GM23338 (cell line): ENCODE measurements at regions not wholly inside any gene's neighbourhood (a gene's known extent, or its start where the extent isn't known, plus 50 kb on each side); places are given as distances from the start of the nearest gene placed in this dataset.

ENCODE experiments used
- ATAC-seq: fragments of 200-7000 bp; cut with Tn5 transposase; 3 replicates; pipeline ENCODE4 v1.9.1; 2020
- DNase-seq: peaks from one replicate; pipeline ENCODE4 v3.0.0-alpha.2; 2015; ENCODE audit warnings: low spot score
- H2AFZ ChIP-seq: fragments of 200-600 bp; sonication (generic); 2 replicates; pipeline ENCODE4 v1.8.0; 2016; ENCODE audit warnings: antibody characterized with exemption, mild to moderate bottlenecking, moderate library complexity
- H3F3A ChIP-seq: fragments of 200-600 bp; sonication (generic); replicated peaks from 2 replicates; pipeline ENCODE4 v1.8.0; 2017; ENCODE audit warnings: antibody characterized with exemption, mixed run types, low read depth
- H3K27ac ChIP-seq: fragments of 200-600 bp; sonication (generic); 2 replicates; pipeline ENCODE4 v1.6.1; 2016; ENCODE audit warnings: low read depth
- H3K27me3 ChIP-seq: fragments of 200-600 bp; sonication (generic); 2 replicates; pipeline ENCODE4 v1.8.0; 2016; ENCODE audit warnings: mild to moderate bottlenecking, mixed run types, moderate library complexity; ENCODE audit not compliant: insufficient read depth
- H3K36me3 ChIP-seq: fragments of 200-600 bp; sonication (generic); 2 replicates; pipeline ENCODE4 v1.8.0; 2016; ENCODE audit warnings: mild to moderate bottlenecking; ENCODE audit not compliant: insufficient read depth
- H3K4me1 ChIP-seq: fragments of 200-600 bp; sonication (generic); 2 replicates; pipeline ENCODE4 v1.8.0; 2016; ENCODE audit warnings: mild to moderate bottlenecking, moderate library complexity; ENCODE audit not compliant: insufficient read depth
- H3K4me2 ChIP-seq: fragments of 200-600 bp; sonication (generic); 2 replicates; pipeline ENCODE4 v1.7.1; 2017; ENCODE audit warnings: mixed run types
- H3K4me3 ChIP-seq: fragments of 200-600 bp; sonication (generic); 2 replicates; pipeline ENCODE4 v1.6.1; 2016; ENCODE audit warnings: mixed run types
- H3K79me2 ChIP-seq: fragments of 200-600 bp; sonication (generic); replicated peaks from 2 replicates; pipeline ENCODE4 v1.8.0; 2017; ENCODE audit warnings: mild to moderate bottlenecking; ENCODE audit not compliant: insufficient read depth
- H3K9me2 ChIP-seq: fragments of 200-600 bp; sonication (generic); 2 replicates; pipeline ENCODE4 v1.8.0; 2017; ENCODE audit not compliant: insufficient read depth
- H4K20me1 ChIP-seq: fragments of 200-600 bp; sonication (generic); replicated peaks from 2 replicates; pipeline ENCODE4 v1.8.0; 2017; ENCODE audit warnings: mild to moderate bottlenecking; ENCODE audit not compliant: insufficient read depth
- H3K27ac Mint-ChIP-seq: 2 replicates; pipeline ENCODE4 v1.8.0; 2020; ENCODE audit warnings: inconsistent platforms, mild to moderate bottlenecking, moderate library complexity, mixed read lengths
- H3K27me3 Mint-ChIP-seq: 3 replicates; pipeline ENCODE4 v1.8.0; 2022; ENCODE audit warnings: low read depth, mild to moderate bottlenecking, moderate library complexity, mixed read lengths, inconsistent platforms; ENCODE audit not compliant: insufficient read depth, poor library complexity
- H3K36me3 Mint-ChIP-seq: 3 replicates; pipeline ENCODE4 v1.8.0; 2021; ENCODE audit warnings: low read depth, mild to moderate bottlenecking, inconsistent platforms, moderate library complexity, mixed read lengths
- H3K4me1 Mint-ChIP-seq: 3 replicates; pipeline ENCODE4 v1.8.0; 2020; ENCODE audit warnings: mild to moderate bottlenecking, inconsistent platforms, mixed read lengths
- H3K4me3 Mint-ChIP-seq: 3 replicates; pipeline ENCODE4 v1.8.0; 2021; ENCODE audit warnings: moderate library complexity, mild to moderate bottlenecking, inconsistent platforms, mixed read lengths
- H3K9me3 Mint-ChIP-seq: 3 replicates; pipeline ENCODE4 v1.8.0; 2020; ENCODE audit warnings: moderate library complexity, mild to moderate bottlenecking, inconsistent platforms, mixed read lengths
- CREB1 ChIP-seq: fragments of 250-450 bp; sonication (Bioruptor Pico); IDR thresholded peaks from 2 replicates; pipeline ENCODE4 v1.5.0; 2020; ENCODE audit warnings: low read depth, mild to moderate bottlenecking, moderate library complexity
- EZH2 ChIP-seq: fragments of 200-600 bp; sonication (generic); IDR thresholded peaks from one replicate; pipeline ENCODE4 v1.8.0; 2017; ENCODE audit warnings: antibody characterized with exemption, mild to moderate bottlenecking, low read depth; ENCODE audit not compliant: unreplicated experiment
- EZH2phosphoT487 ChIP-seq: fragments of 200-600 bp; sonication (generic); IDR thresholded peaks from one replicate; pipeline ENCODE4 v1.8.1; 2018; ENCODE audit warnings: antibody characterized with exemption; ENCODE audit not compliant: unreplicated experiment
- JUNB ChIP-seq: IDR thresholded peaks from one replicate; pipeline ENCODE4 v1.6.1; 2016; ENCODE audit warnings: antibody characterized with exemption; ENCODE audit not compliant: unreplicated experiment
- NANOG ChIP-seq: IDR thresholded peaks from 2 replicates; pipeline ENCODE4 v1.6.1; 2016; ENCODE audit warnings: antibody characterized with exemption, borderline replicate concordance
- POLR2AphosphoS5 ChIP-seq: IDR thresholded peaks from 2 replicates; pipeline ENCODE4 v1.6.1; 2016; ENCODE audit warnings: antibody characterized with exemption, low read depth
- ZNF114 ChIP-seq: fragments of 250-450 bp; sonication (Bioruptor Pico); IDR thresholded peaks from 2 replicates; pipeline ENCODE4 v1.5.0; 2020; ENCODE audit warnings: mild to moderate bottlenecking, moderate library complexity
- TF ChIP-seq, protein P1 (sequence below), 2 experiments: fragments of 200-600 bp in 1 of 2; sonication (generic) in 1 of 2; conservative IDR thresholded peaks; 2 replicates each; pipeline versions ENCODE4 v1.5.1 to v1.6.1; 2016 to 2017; ENCODE audit warnings: antibody characterized with exemption in 2 of 2, low read depth in 2 of 2, mild to moderate bottlenecking in 2 of 2, moderate library complexity in 1 of 2
- TF ChIP-seq, protein P2 (sequence below): IDR thresholded peaks from 2 replicates; pipeline ENCODE4 v1.6.1; 2016; ENCODE audit warnings: antibody characterized with exemption
- TF ChIP-seq, protein P3 (sequence below): IDR thresholded peaks from one replicate; pipeline ENCODE4 v1.6.1; 2018; ENCODE audit warnings: antibody characterized with exemption; ENCODE audit not compliant: unreplicated experiment

DNA sequence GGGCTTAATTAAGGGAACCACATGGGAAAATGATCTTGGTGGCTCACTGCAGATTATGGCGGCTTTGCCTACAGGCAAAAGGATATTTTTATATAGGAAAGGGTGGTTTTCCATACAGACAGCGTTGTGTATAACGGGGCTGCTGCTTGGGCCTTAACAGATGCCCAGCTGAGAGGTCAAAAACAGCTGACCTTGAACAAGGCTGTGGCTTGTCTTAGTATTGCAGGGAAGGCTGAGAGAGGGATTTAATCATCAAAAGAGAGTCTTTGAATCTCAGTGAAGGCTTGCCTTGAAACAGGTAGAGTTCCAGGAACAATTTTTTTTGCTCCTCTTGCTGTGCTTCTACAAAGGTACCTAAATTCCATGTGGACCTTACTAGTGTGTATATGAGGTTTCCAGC lies 301.6 kb upstream of the C11orf87 start:
- H3K9me3 Mint-ChIP-seq = no peaks in the 10 kb centered on the region
- Histone ChIP-seq H3K36me3 (no peaks in the 10 kb centered on the region), H2AFZ (peak overlapping the region; percentile 59; the same call in 1 of the 2 replicates), H3K4me1 (peaks cover 22% of the 10 kb centered on the region), H3K27me3 (no peaks in the 10 kb centered on the region), H3K4me2 (no peak overlapping the region), H3F3A (no peaks in the 10 kb centered on the region), H3K27ac (no peak overlapping the region), H3K79me2 (no peaks in the 10 kb centered on the region), H3K4me3 (no peak overlapping the region), H4K20me1 (no peaks in the 10 kb centered on the region), H3K9me2 (no peaks in the 10 kb centered on the region)
- DNase-seq (peak; percentile 22), ATAC-seq (peak; percentile 53)
- H3K27me3 Mint-ChIP-seq = peaks cover 4% of the 10 kb centered on the region
- H3K4me3 Mint-ChIP-seq = no peak overlapping the region
- no peaks in the 10 kb centered on the region for H3K36me3 Mint-ChIP-seq
- H3K27ac Mint-ChIP-seq = no peak overlapping the region
- TF ChIP-seq, protein P1, sequence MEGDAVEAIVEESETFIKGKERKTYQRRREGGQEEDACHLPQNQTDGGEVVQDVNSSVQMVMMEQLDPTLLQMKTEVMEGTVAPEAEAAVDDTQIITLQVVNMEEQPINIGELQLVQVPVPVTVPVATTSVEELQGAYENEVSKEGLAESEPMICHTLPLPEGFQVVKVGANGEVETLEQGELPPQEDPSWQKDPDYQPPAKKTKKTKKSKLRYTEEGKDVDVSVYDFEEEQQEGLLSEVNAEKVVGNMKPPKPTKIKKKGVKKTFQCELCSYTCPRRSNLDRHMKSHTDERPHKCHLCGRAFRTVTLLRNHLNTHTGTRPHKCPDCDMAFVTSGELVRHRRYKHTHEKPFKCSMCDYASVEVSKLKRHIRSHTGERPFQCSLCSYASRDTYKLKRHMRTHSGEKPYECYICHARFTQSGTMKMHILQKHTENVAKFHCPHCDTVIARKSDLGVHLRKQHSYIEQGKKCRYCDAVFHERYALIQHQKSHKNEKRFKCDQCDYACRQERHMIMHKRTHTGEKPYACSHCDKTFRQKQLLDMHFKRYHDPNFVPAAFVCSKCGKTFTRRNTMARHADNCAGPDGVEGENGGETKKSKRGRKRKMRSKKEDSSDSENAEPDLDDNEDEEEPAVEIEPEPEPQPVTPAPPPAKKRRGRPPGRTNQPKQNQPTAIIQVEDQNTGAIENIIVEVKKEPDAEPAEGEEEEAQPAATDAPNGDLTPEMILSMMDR (conservative IDR thresholded peaks at IDR 0.05; ENCODE audit: low read depth in 2 of 2) = no peak
- TF ChIP-seq, protein P2, sequence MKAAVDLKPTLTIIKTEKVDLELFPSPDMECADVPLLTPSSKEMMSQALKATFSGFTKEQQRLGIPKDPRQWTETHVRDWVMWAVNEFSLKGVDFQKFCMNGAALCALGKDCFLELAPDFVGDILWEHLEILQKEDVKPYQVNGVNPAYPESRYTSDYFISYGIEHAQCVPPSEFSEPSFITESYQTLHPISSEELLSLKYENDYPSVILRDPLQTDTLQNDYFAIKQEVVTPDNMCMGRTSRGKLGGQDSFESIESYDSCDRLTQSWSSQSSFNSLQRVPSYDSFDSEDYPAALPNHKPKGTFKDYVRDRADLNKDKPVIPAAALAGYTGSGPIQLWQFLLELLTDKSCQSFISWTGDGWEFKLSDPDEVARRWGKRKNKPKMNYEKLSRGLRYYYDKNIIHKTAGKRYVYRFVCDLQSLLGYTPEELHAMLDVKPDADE = no peak
- TF ChIP-seq EZH2 = no peak
- TF ChIP-seq, protein P3, sequence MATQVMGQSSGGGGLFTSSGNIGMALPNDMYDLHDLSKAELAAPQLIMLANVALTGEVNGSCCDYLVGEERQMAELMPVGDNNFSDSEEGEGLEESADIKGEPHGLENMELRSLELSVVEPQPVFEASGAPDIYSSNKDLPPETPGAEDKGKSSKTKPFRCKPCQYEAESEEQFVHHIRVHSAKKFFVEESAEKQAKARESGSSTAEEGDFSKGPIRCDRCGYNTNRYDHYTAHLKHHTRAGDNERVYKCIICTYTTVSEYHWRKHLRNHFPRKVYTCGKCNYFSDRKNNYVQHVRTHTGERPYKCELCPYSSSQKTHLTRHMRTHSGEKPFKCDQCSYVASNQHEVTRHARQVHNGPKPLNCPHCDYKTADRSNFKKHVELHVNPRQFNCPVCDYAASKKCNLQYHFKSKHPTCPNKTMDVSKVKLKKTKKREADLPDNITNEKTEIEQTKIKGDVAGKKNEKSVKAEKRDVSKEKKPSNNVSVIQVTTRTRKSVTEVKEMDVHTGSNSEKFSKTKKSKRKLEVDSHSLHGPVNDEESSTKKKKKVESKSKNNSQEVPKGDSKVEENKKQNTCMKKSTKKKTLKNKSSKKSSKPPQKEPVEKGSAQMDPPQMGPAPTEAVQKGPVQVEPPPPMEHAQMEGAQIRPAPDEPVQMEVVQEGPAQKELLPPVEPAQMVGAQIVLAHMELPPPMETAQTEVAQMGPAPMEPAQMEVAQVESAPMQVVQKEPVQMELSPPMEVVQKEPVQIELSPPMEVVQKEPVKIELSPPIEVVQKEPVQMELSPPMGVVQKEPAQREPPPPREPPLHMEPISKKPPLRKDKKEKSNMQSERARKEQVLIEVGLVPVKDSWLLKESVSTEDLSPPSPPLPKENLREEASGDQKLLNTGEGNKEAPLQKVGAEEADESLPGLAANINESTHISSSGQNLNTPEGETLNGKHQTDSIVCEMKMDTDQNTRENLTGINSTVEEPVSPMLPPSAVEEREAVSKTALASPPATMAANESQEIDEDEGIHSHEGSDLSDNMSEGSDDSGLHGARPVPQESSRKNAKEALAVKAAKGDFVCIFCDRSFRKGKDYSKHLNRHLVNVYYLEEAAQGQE = no peak
- TF ChIP-seq ZNF114 = no peak
- TF ChIP-seq POLR2AphosphoS5 = no peak
- TF ChIP-seq EZH2phosphoT487 = no peak
- no peak for TF ChIP-seq JUNB
- TF ChIP-seq CREB1 = no peak
- no peak for TF ChIP-seq NANOG
- H3K4me1 Mint-ChIP-seq = peaks cover 31% of the 10 kb centered on the region
